NT2/D1 (cell line): ENCODE measurements at regions not wholly inside any gene's neighbourhood (a gene's known extent, or its start where the extent isn't known, plus 50 kb on each side); places are given as distances from the start of the nearest gene placed in this dataset.

Experiments used
- DNase-seq: peaks from one replicate; pipeline ENCODE4 v3.0.0-alpha.2; 2011; ENCODE audit warnings: low read depth, low spot score
- H3K27me3 ChIP-seq: 2 replicates; pipeline ENCODE4 v1.6.0; 2011; ENCODE audit warnings: mild to moderate bottlenecking; ENCODE audit not compliant: insufficient read length, insufficient read depth
- H3K36me3 ChIP-seq: 2 replicates; pipeline ENCODE4 v1.6.1; 2011; ENCODE audit warnings: mild to moderate bottlenecking, low read length, mixed read lengths; ENCODE audit not compliant: insufficient read depth, insufficient read length
- H3K4me1 ChIP-seq: 2 replicates; pipeline ENCODE4 v1.5.1; 2011; ENCODE audit not compliant: insufficient read depth, insufficient read length
- H3K4me3 ChIP-seq: 2 replicates; pipeline ENCODE4 v1.5.1; 2011; ENCODE audit warnings: low read depth; ENCODE audit not compliant: insufficient read length
- H3K9ac ChIP-seq: 2 replicates; pipeline ENCODE4 v1.6.0; 2011; ENCODE audit warnings: low read depth; ENCODE audit not compliant: insufficient read length
- H3K9me3 ChIP-seq: 2 replicates; pipeline ENCODE4 v1.5.1; 2011; ENCODE audit warnings: mild to moderate bottlenecking, low read length; ENCODE audit not compliant: insufficient read depth
- SUZ12 ChIP-seq: IDR thresholded peaks from 2 replicates; pipeline ENCODE4 v1.6.1; 2011; ENCODE audit not compliant: insufficient read length, insufficient read depth; ENCODE audit errors: extremely low read depth
- YY1 ChIP-seq: IDR thresholded peaks from 2 replicates; pipeline ENCODE4 v1.6.1; 2011; ENCODE audit not compliant: insufficient read length, insufficient read depth
- ZNF274 ChIP-seq: IDR thresholded peaks from 2 replicates; pipeline ENCODE4 v1.6.1; 2011; ENCODE audit warnings: mild to moderate bottlenecking, low read depth, low read length

GRCh38 chr10:118913825-118914224, 115.7 kb upstream of the NANOS1 start:
- Histone ChIP-seq H3K27me3 (no peaks in the 10 kb centered on the region), H3K4me3 (no peak overlapping the region), H3K36me3 (no peaks in the 10 kb centered on the region), H3K9ac (no peak overlapping the region), H3K9me3 (no peaks in the 10 kb centered on the region), H3K4me1 (peaks cover under 1% of the 10 kb centered on the region)
- DNase-seq, result no peak
- no peak for TF ChIP-seq ZNF274
- TF ChIP-seq YY1, result no peak
- TF ChIP-seq SUZ12, result no peak

- H3K27me3 ChIP-seq, result no peaks in the 10 kb centered on the region
- no peaks in the 10 kb centered on the region for H3K9me3 ChIP-seq
Measured at GRCh38 chr10:118914629-118915028, 114.9 kb upstream of the NANOS1 start.

GRCh38 chr10:118915161-118915560, 114.4 kb upstream of the NANOS1 start:
- TF ChIP-seq SUZ12, result no peak
- TF ChIP-seq ZNF274, result no peak
- Histone ChIP-seq H3K36me3 (no peaks in the 10 kb centered on the region), H3K9ac (no peak overlapping the region), H3K4me3 (no peak overlapping the region), H3K4me1 (no peaks in the 10 kb centered on the region), H3K27me3 (no peaks in the 10 kb centered on the region), H3K9me3 (no peaks in the 10 kb centered on the region)
- DNase-seq, result no peak

More at GRCh38 chr10:118914629-118915028, 114.9 kb upstream of the NANOS1 start:
- no peak for DNase-seq
- Histone ChIP-seq H3K4me3 (no peak overlapping the region), H3K36me3 (no peaks in the 10 kb centered on the region), H3K9ac (no peak overlapping the region), H3K4me1 (no peaks in the 10 kb centered on the region)
- TF ChIP-seq YY1 (no peak), SUZ12 (no peak), ZNF274 (no peak)

- DNase-seq, result no peak
- Histone ChIP-seq H3K36me3 (no peaks in the 10 kb centered on the region), H3K4me1 (no peaks in the 10 kb centered on the region), H3K9me3 (no peaks in the 10 kb centered on the region), H3K4me3 (no peak overlapping the region), H3K9ac (no peak overlapping the region), H3K27me3 (no peaks in the 10 kb centered on the region)
- TF ChIP-seq YY1 (no peak), ZNF274 (no peak), SUZ12 (no peak)
Measured at GRCh38 chr10:118916777-118917176, 112.7 kb upstream of the NANOS1 start.

GRCh38 chr10:118917701-118918100, 111.8 kb upstream of the NANOS1 start:
- no peak overlapping the region for H3K9ac ChIP-seq
- no peaks in the 10 kb centered on the region for H3K9me3 ChIP-seq
- TF ChIP-seq SUZ12 (no peak), ZNF274 (no peak), YY1 (no peak)
- no peak overlapping the region for H3K4me3 ChIP-seq
- no peaks in the 10 kb centered on the region for H3K4me1 ChIP-seq
- H3K36me3 ChIP-seq, result no peaks in the 10 kb centered on the region
- DNase-seq, result no peak
- no peaks in the 10 kb centered on the region for H3K27me3 ChIP-seq

GRCh38 chr10:118918116-118918515, 111.4 kb upstream of the NANOS1 start:
- no peak for TF ChIP-seq YY1
- no peak for TF ChIP-seq ZNF274
- no peak for TF ChIP-seq SUZ12
- Histone ChIP-seq H3K36me3 (no peaks in the 10 kb centered on the region), H3K27me3 (no peaks in the 10 kb centered on the region), H3K4me1 (no peaks in the 10 kb centered on the region), H3K9me3 (no peaks in the 10 kb centered on the region), H3K4me3 (no peak overlapping the region), H3K9ac (no peak overlapping the region)
- DNase-seq, result no peak

GRCh38 chr10:118918587-118918986, 110.9 kb upstream of the NANOS1 start:
- no peak overlapping the region for H3K4me3 ChIP-seq

GRCh38 chr10:118920206-118920605, 109.3 kb upstream of the NANOS1 start:
- TF ChIP-seq YY1 (no peak), SUZ12 (no peak), ZNF274 (no peak)
- DNase-seq, result no peak
- Histone ChIP-seq H3K4me1 (no peaks in the 10 kb centered on the region), H3K36me3 (no peaks in the 10 kb centered on the region), H3K9me3 (no peaks in the 10 kb centered on the region), H3K4me3 (no peak overlapping the region), H3K9ac (no peak overlapping the region), H3K27me3 (no peaks in the 10 kb centered on the region)

More at GRCh38 chr10:118918587-118918986, 110.9 kb upstream of the NANOS1 start:
- Histone ChIP-seq H3K36me3 (no peaks in the 10 kb centered on the region), H3K9ac (no peak overlapping the region), H3K4me1 (no peaks in the 10 kb centered on the region), H3K9me3 (no peaks in the 10 kb centered on the region), H3K27me3 (no peaks in the 10 kb centered on the region)
- no peak for TF ChIP-seq YY1
- TF ChIP-seq ZNF274, result no peak
- TF ChIP-seq SUZ12, result no peak
- no peak for DNase-seq
